GM12872 (cell line): ENCODE measurements at regions not wholly inside any gene's neighbourhood (a gene's known extent, or its start where the extent isn't known, plus 50 kb on each side); places are given as distances from the start of the nearest gene placed in this dataset.

Experiments used
- CTCF ChIP-seq: IDR thresholded peaks from 3 replicates; pipeline ENCODE4 v1.5.1; 2011; ENCODE audit warnings: low read depth, mild to moderate bottlenecking, low read length, moderate library complexity; ENCODE audit not compliant: insufficient read depth

- TF ChIP-seq CTCF: no peak
Measured at GRCh38 chr15:37576952-37577351, 357.5 kb upstream of the TMCO5A start.

GRCh38 chr15:37581866-37582532 lies 352.4 kb upstream of the TMCO5A start:
- TF ChIP-seq CTCF: no peak

GRCh38 chr15:37582852-37583251 lies 351.6 kb upstream of the TMCO5A start:
- TF ChIP-seq CTCF: no peak

- no peak for TF ChIP-seq CTCF
Measured at GRCh38 chr15:37586011-37586583, 348.3 kb upstream of the TMCO5A start.

- TF ChIP-seq CTCF: no peak
Measured at GRCh38 chr15:37586976-37587375, 347.5 kb upstream of the TMCO5A start.

GRCh38 chr15:37594417-37594816 lies 340.0 kb upstream of the TMCO5A start:
- no peak for TF ChIP-seq CTCF

- no peak for TF ChIP-seq CTCF
Measured at GRCh38 chr15:37595426-37595970, 338.9 kb upstream of the TMCO5A start.
